H1 (cell line): ENCODE measurements at regions not wholly inside any gene's neighbourhood (a gene's known extent, or its start where the extent isn't known, plus 50 kb on each side); places are given as distances from the start of the nearest gene placed in this dataset.

Experiments used
- CTCF ChIA-PET: fragments of 300-600 bp; sonication (Branson Sonifier 250); formaldehyde crosslinking; loops from one replicate; lab custom pipeline; 2021; ENCODE audit not compliant: partially characterized antibody; lab: Charles Lee
- POLR2A ChIA-PET: fragments of 300-600 bp; sonication (Branson Sonifier 250); formaldehyde crosslinking; loops from one replicate; lab custom pipeline; 2021; ENCODE audit warnings: inconsistent platforms; ENCODE audit not compliant: partially characterized antibody; lab: Charles Lee
- DNase-seq, 2 experiments: peaks; one replicate each; pipeline versions ENCODE4 v3.0.0 to v3.0.0-alpha.2; 2010 to 2022; ENCODE audit warnings: low spot score in 2 of 2, low read depth in 1 of 2, mixed read lengths in 1 of 2
- FAIRE-seq: peaks from 2 replicates; lab custom pipeline; 2011; peaks lifted over from hg19 to GRCh38; lab: Jason Lieb, UNC
- H2AFZ ChIP-seq: 2 replicates; pipeline ENCODE4 v1.8.1; 2012; ENCODE audit warnings: low read length, inconsistent platforms
- H2AK5ac ChIP-seq: 2 replicates; pipeline ENCODE4 v1.6.1; 2013; ENCODE audit warnings: low read depth, low read length
- H2BK120ac ChIP-seq: replicated peaks from 2 replicates; pipeline ENCODE3; 2013; ENCODE audit warnings: low read depth, low read length, inconsistent platforms
- H2BK12ac ChIP-seq: 2 replicates; pipeline ENCODE4 v1.6.1; 2013; ENCODE audit warnings: low read depth, low read length
- H2BK15ac ChIP-seq: 2 replicates; pipeline ENCODE4 v1.6.1; 2013; ENCODE audit warnings: low read length
- H2BK20ac ChIP-seq: 2 replicates; pipeline ENCODE4 v1.6.1; 2013; ENCODE audit warnings: low read length
- H2BK5ac ChIP-seq: 2 replicates; pipeline ENCODE4 v1.6.1; 2013; ENCODE audit warnings: low read depth, low read length
- H3K14ac ChIP-seq: 2 replicates; pipeline ENCODE4 v1.6.1; 2013; ENCODE audit warnings: inconsistent platforms; ENCODE audit not compliant: insufficient read length
- H3K18ac ChIP-seq: 2 replicates; pipeline ENCODE4 v1.6.1; 2013; ENCODE audit warnings: low read length; ENCODE audit errors: extremely low read depth
- H3K23ac ChIP-seq: 2 replicates; pipeline ENCODE4 v1.6.1; 2013; ENCODE audit warnings: inconsistent platforms; ENCODE audit not compliant: insufficient read length
- H3K23me2 ChIP-seq: 2 replicates; pipeline ENCODE4 v1.6.1; 2013; ENCODE audit warnings: low read depth, low read length
- H3K27ac ChIP-seq: 2 replicates; pipeline ENCODE4 v1.6.1; 2011; ENCODE audit warnings: low read depth, low read length, inconsistent platforms
- H3K27me3 ChIP-seq, 4 experiments: replicated peaks in 1 of 4; 1 replicate in 1 of 4; 2 replicates in 3 of 4; pipeline versions ENCODE4 v1.6.1 to v1.8.1; 2011 to 2013; ENCODE audit warnings: low read length in 3 of 4, mild to moderate bottlenecking in 3 of 4, inconsistent platforms in 2 of 4, mixed read lengths in 2 of 4, moderate library complexity in 1 of 4; ENCODE audit not compliant: control insufficient read depth in 3 of 4, insufficient read depth in 3 of 4; ENCODE audit errors: extremely low read depth in 1 of 4
- H3K36me3 ChIP-seq, 4 experiments: 2 replicates each; pipeline versions ENCODE4 v1.6.1 to v1.8.1; 2011 to 2013; ENCODE audit warnings: mild to moderate bottlenecking in 4 of 4, low read length in 3 of 4, moderate library complexity in 2 of 4, control low read depth in 1 of 4, inconsistent platforms in 1 of 4; ENCODE audit not compliant: insufficient read depth in 4 of 4, control insufficient read depth in 2 of 4
- H3K4ac ChIP-seq: replicated peaks from 2 replicates; pipeline ENCODE3; 2013; ENCODE audit warnings: low read length, low read depth, mixed read lengths, inconsistent platforms; ENCODE audit not compliant: insufficient read length
- H3K4me1 ChIP-seq, 4 experiments: replicated peaks in 1 of 4; 1 replicate in 1 of 4; 2 replicates in 3 of 4; pipeline versions ENCODE4 v1.6.1 to v1.8.1; 2011 to 2013; ENCODE audit warnings: low read length in 3 of 4, inconsistent platforms in 2 of 4, mixed read lengths in 1 of 4; ENCODE audit not compliant: insufficient read depth in 4 of 4, control insufficient read depth in 3 of 4
- H3K4me2 ChIP-seq, 2 experiments: 2 replicates each; pipeline versions ENCODE4 v1.6.1 to v1.8.1; 2011 to 2013; ENCODE audit warnings: low read depth in 2 of 2, low read length in 2 of 2, control low read depth in 1 of 2, inconsistent platforms in 1 of 2, mild to moderate bottlenecking in 1 of 2; ENCODE audit not compliant: insufficient read depth in 1 of 2
- H3K4me3 ChIP-seq, 4 experiments: fragments of 200-600, 300-600 bp in 1 of 4; sonication (generic), shearing (Covaris generic), sonication (Bioruptor Twin) in 1 of 4; 2 replicates each; pipeline versions ENCODE4 v1.5.1 to v1.8.1; 2011 to 2016; ENCODE audit warnings: low read length in 4 of 4, low read depth in 3 of 4, control low read depth in 2 of 4, inconsistent platforms in 2 of 4, mild to moderate bottlenecking in 2 of 4, mixed read lengths in 1 of 4, moderate library complexity in 1 of 4; ENCODE audit not compliant: insufficient read depth in 2 of 4; ENCODE audit errors: extremely low read depth in 1 of 4
- H3K56ac ChIP-seq: replicated peaks from 2 replicates; pipeline ENCODE3; 2013; ENCODE audit warnings: low read depth, mild to moderate bottlenecking, mixed read lengths, low read length, inconsistent platforms; ENCODE audit not compliant: insufficient read length
- H3K79me1 ChIP-seq: 2 replicates; pipeline ENCODE4 v1.6.1; 2013; ENCODE audit warnings: low read depth, low read length, control low read depth
- H3K79me2 ChIP-seq, 2 experiments: 2 replicates each; pipeline versions ENCODE4 v1.6.1 to v1.8.1; 2012 to 2013; ENCODE audit warnings: low read length in 2 of 2, mild to moderate bottlenecking in 2 of 2, inconsistent platforms in 1 of 2; ENCODE audit not compliant: insufficient read depth in 2 of 2, control insufficient read depth in 1 of 2
- H3K9ac ChIP-seq, 4 experiments: replicated peaks in 1 of 4; 1 replicate in 1 of 4; 2 replicates in 3 of 4; pipeline versions ENCODE4 v1.6.1 to v1.8.1; 2011 to 2013; ENCODE audit warnings: low read depth in 3 of 4, low read length in 3 of 4, control low read depth in 2 of 4, mild to moderate bottlenecking in 2 of 4, moderate library complexity in 2 of 4, inconsistent platforms in 1 of 4; ENCODE audit errors: extremely low read depth in 1 of 4
- H3K9me3 ChIP-seq, 2 experiments: 2 replicates each; pipeline versions ENCODE4 v1.6.1 to v1.8.1; 2012 to 2013; ENCODE audit warnings: mild to moderate bottlenecking in 2 of 2, moderate library complexity in 2 of 2, control low read depth in 1 of 2, inconsistent platforms in 1 of 2, low read depth in 1 of 2, low read length in 1 of 2, mixed read lengths in 1 of 2; ENCODE audit not compliant: insufficient read depth in 2 of 2
- H4K20me1 ChIP-seq, 2 experiments: replicated peaks in 1 of 2; 2 replicates each; pipeline versions ENCODE3 to v1.8.1; 2011 to 2013; ENCODE audit warnings: inconsistent platforms in 2 of 2, low read length in 2 of 2, mild to moderate bottlenecking in 1 of 2; ENCODE audit not compliant: insufficient read depth in 2 of 2, control insufficient read depth in 1 of 2
- H4K5ac ChIP-seq: 2 replicates; pipeline ENCODE4 v1.6.1; 2013; ENCODE audit warnings: low read length, low read depth, mixed read lengths, inconsistent platforms; ENCODE audit not compliant: insufficient read length
- H4K8ac ChIP-seq: 2 replicates; pipeline ENCODE4 v1.8.0; 2013; ENCODE audit warnings: mild to moderate bottlenecking, moderate library complexity, low read length, inconsistent platforms; ENCODE audit not compliant: insufficient read depth; ENCODE audit errors: extremely low read depth
- H4K91ac ChIP-seq: replicated peaks from 2 replicates; pipeline ENCODE3; 2013; ENCODE audit warnings: low read length, mixed read lengths, inconsistent platforms; ENCODE audit not compliant: insufficient read length
- CBX5 ChIP-seq: fragments of 300-800, 300-1000 bp; sonication (generic); IDR thresholded peaks from 2 replicates; pipeline ENCODE4 v1.7.1; 2016; ENCODE audit warnings: antibody characterized with exemption, low read length, low read depth
- CHD2 ChIP-seq: IDR thresholded peaks from 2 replicates; pipeline ENCODE4 v1.6.1; 2012; ENCODE audit warnings: low read length, improper control_type of control experiment
- GABPA ChIP-seq: IDR thresholded peaks from 2 replicates; pipeline ENCODE4 v1.6.1; 2011; ENCODE audit warnings: mild to moderate bottlenecking, low read length, moderate library complexity, borderline replicate concordance; ENCODE audit not compliant: insufficient read depth
- PHF8 ChIP-seq: fragments of 200-600 bp; sonication (generic); conservative IDR thresholded peaks from 2 replicates; pipeline ENCODE4 v1.7.1; 2012; ENCODE audit warnings: low read depth, mild to moderate bottlenecking, inconsistent platforms, low read length, moderate library complexity
- POLR2AphosphoS5 ChIP-seq: IDR thresholded peaks from 2 replicates; pipeline ENCODE4 v1.6.1; 2011; ENCODE audit warnings: low read depth, low read length
- RAD21 ChIP-seq, 2 experiments: IDR thresholded peaks in 1 of 2; conservative IDR thresholded peaks in 1 of 2; 2 replicates each; pipeline ENCODE4 v1.6.1; 2011; ENCODE audit warnings: low read depth in 2 of 2, low read length in 2 of 2, improper control_type of control experiment in 1 of 2, inconsistent platforms in 1 of 2, mild to moderate bottlenecking in 1 of 2, moderate library complexity in 1 of 2
- RBBP5 ChIP-seq: IDR thresholded peaks from 2 replicates; pipeline ENCODE4 v1.7.1; 2012; ENCODE audit warnings: low read depth, mild to moderate bottlenecking, inconsistent platforms, low read length, moderate library complexity, borderline replicate concordance
- SIX5 ChIP-seq: IDR thresholded peaks from 2 replicates; pipeline ENCODE4 v1.6.1; 2011; ENCODE audit warnings: mild to moderate bottlenecking, low read depth, low read length
- SP2 ChIP-seq: IDR thresholded peaks from 2 replicates; pipeline ENCODE4 v1.6.1; 2012; ENCODE audit warnings: mild to moderate bottlenecking, low read length, inconsistent platforms
- TAF7 ChIP-seq: optimal IDR thresholded peaks from 2 replicates; pipeline ENCODE3; 2011; ENCODE audit warnings: low read depth, mild to moderate bottlenecking, inconsistent platforms, low read length, moderate library complexity, borderline replicate concordance
- WGBS, 2 experiments: shearing (Covaris generic) in 1 of 2; methylation state at CpG; one replicate each; pipeline versions ENCODE4 v1.1.6 to v1.1.7; 2013 to 2015; ENCODE audit warnings: low lambda C conversion rate in 2 of 2, mixed read lengths in 2 of 2, inconsistent platforms in 1 of 2, low coverage in 1 of 2, missing lambda C conversion rate in 1 of 2; ENCODE audit not compliant: insufficient replicate concordance in 2 of 2, insufficient coverage in 1 of 2, insufficient read length in 1 of 2; ENCODE audit errors: extremely low coverage in 1 of 2, missing lambda C conversion rate in 1 of 2; 5-methylcytosine and 5-hydroxymethylcytosine counted together
- TF ChIP-seq, protein P1 (sequence below), 3 experiments: IDR thresholded peaks; 1 replicate in 2 of 3; 2 replicates in 1 of 3; pipeline versions ENCODE4 v1.5.1 to v1.6.1; 2011; ENCODE audit warnings: low read length in 3 of 3, mild to moderate bottlenecking in 3 of 3, inconsistent platforms in 2 of 3, low read depth in 1 of 3, moderate library complexity in 1 of 3; ENCODE audit not compliant: insufficient read depth in 1 of 3; ENCODE audit errors: control extremely low read depth in 1 of 3

DNA sequence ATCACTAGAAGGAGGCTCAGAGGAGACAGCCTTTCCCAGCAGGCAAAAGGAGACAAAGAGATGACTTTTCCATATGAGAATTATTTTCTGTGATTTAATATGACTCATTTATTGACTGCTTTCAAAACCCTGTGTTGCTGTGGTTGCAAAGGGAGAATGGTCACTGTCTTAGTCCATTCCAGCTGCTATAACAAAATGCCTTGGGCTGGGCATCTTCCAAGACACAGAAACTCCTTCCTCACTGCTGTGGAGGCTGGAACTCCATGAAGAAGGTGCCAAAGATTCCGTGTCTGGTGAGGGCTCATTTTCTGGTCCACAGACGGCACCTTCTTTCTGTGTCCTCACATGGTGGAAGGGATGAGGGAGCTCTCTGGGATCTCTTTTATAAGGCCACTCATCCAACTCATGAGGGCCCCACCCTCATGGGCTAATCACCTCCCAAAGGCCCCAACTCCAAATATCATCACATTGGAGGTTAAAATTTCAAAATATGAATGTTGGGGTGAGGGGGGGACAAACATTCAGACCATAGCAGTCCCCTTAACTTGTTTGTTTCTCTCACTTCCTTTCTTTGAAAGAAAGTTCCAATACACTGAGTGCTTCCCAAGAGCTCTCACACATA, 252.1 kb upstream of the RAB4A start:
- Histone ChIP-seq H4K8ac (no peak overlapping the region), H2BK15ac (no peak overlapping the region), H2AFZ (no peak overlapping the region), H3K9me3 (no peaks in the 10 kb centered on the region), H2BK12ac (no peak overlapping the region), H3K56ac (no peak overlapping the region), H3K4me2 (no peak overlapping the region), H3K79me2 (no peaks in the 10 kb centered on the region), H4K5ac (no peak overlapping the region), H3K4me3 (no peak overlapping the region), H3K27me3 (peaks cover 0 to 2% (median 0%) of the 10 kb centered on the region in 4 experiments; a peak in 1 of 7 replicates), H2BK5ac (no peak overlapping the region), H4K91ac (no peak overlapping the region), H3K14ac (no peak overlapping the region), H2AK5ac (no peak overlapping the region), H3K79me1 (no peaks in the 10 kb centered on the region), H4K20me1 (no peaks in the 10 kb centered on the region), H3K27ac (no peak overlapping the region), H3K23ac (no peak overlapping the region), H3K23me2 (no peaks in the 10 kb centered on the region), H3K36me3 (no peaks in the 10 kb centered on the region), H2BK120ac (no peak overlapping the region), H3K4me1 (peaks cover 0 to 2% (median 0%) of the 10 kb centered on the region in 4 experiments; a peak in 3 of 7 replicates), H3K4ac (no peak overlapping the region), H2BK20ac (no peak overlapping the region), H3K9ac (no peak overlapping the region), H3K18ac (no peak overlapping the region)
- CTCF ChIA-PET: interaction anchor here (0.9 to 2.0 kb wide), 3 partner anchors 74 to 284 kb away, joined by 3 to 5 read pairs (median 3); no protein-coding TSS in a partner anchor
- POLR2A ChIA-PET: no interaction called here
- WGBS, 2 experiments: 88% methylated on average over 2 of the region's 2 CpGs; no CpG with 5 or more reads in 1 of the 2 experiments
- no peak for DNase-seq
- FAIRE-seq: no peak
- TF ChIP-seq RAD21 (IDR thresholded peaks at IDR 0.05 in 1 of 2, conservative IDR thresholded peaks at IDR 0.05 in 1 of 2; ENCODE audit: low read depth in 2 of 2, low read length in 2 of 2): no peak
- TF ChIP-seq TAF7: no peak
- no peak for TF ChIP-seq CBX5
- TF ChIP-seq GABPA: no peak
- no peak for TF ChIP-seq SP2
- TF ChIP-seq CHD2: no peak
- TF ChIP-seq SIX5: no peak
- TF ChIP-seq PHF8: no peak
- no peak for TF ChIP-seq POLR2AphosphoS5
- TF ChIP-seq RBBP5: no peak
- TF ChIP-seq, protein P1, sequence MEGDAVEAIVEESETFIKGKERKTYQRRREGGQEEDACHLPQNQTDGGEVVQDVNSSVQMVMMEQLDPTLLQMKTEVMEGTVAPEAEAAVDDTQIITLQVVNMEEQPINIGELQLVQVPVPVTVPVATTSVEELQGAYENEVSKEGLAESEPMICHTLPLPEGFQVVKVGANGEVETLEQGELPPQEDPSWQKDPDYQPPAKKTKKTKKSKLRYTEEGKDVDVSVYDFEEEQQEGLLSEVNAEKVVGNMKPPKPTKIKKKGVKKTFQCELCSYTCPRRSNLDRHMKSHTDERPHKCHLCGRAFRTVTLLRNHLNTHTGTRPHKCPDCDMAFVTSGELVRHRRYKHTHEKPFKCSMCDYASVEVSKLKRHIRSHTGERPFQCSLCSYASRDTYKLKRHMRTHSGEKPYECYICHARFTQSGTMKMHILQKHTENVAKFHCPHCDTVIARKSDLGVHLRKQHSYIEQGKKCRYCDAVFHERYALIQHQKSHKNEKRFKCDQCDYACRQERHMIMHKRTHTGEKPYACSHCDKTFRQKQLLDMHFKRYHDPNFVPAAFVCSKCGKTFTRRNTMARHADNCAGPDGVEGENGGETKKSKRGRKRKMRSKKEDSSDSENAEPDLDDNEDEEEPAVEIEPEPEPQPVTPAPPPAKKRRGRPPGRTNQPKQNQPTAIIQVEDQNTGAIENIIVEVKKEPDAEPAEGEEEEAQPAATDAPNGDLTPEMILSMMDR (IDR thresholded peaks at IDR 0.05; ENCODE audit: control extremely low read depth in 1 of 3, insufficient read depth in 1 of 3, low read depth in 1 of 3, low read length in 3 of 3): no peak
